Adrenal gland (tissue), 9 donors: ENCODE measurements at regions not wholly inside any gene's neighbourhood (a gene's known extent, or its start where the extent isn't known, plus 50 kb on each side); places are given as distances from the start of the nearest gene placed in this dataset.

Experiments used
- DNase-seq, 7 donors: peaks; one replicate each; pipeline ENCODE4 v3.0.0-alpha.2; 2019 to 2020
- H3K27ac ChIP-seq, 5 donors: fragments of 200-600 bp; sonication (generic) in 4 of 5; 1 replicate in 3 of 5; 2 replicates in 2 of 5; pipeline versions ENCODE4 v1.5.1 to v1.8.0; 2016 to 2020; ENCODE audit warnings: mild to moderate bottlenecking in 1 of 5
- H3K27me3 ChIP-seq: fragments of 200-600 bp; 2 replicates; pipeline ENCODE4 v1.8.0; 2021
- H3K36me3 ChIP-seq, 2 donors: fragments of 200-600 bp; replicated peaks in 1 of 2; 1 replicate in 1 of 2; 2 replicates in 1 of 2; pipeline versions ENCODE4 v1.5.1 to v1.8.0; 2018 to 2022
- H3K4me1 ChIP-seq, 2 donors: fragments of 200-600 bp; replicated peaks in 1 of 2; 1 replicate in 1 of 2; 2 replicates in 1 of 2; pipeline versions ENCODE4 v1.5.1 to v1.8.0; 2018 to 2021
- H3K4me3 ChIP-seq, 4 donors: fragments of 200-600 bp; sonication (generic) in 3 of 4; one replicate each; pipeline ENCODE4 v1.5.1; 2016 to 2018
- H3K9me3 ChIP-seq, 3 donors: fragments of 200-600 bp; sonication (generic) in 1 of 3; replicated peaks in 1 of 3; 1 replicate in 2 of 3; 2 replicates in 1 of 3; pipeline versions ENCODE4 v1.5.1 to v1.8.0; 2016 to 2021
- POLR2A ChIP-seq, 2 donors: fragments of 450-650 bp; IDR thresholded peaks; one replicate each; pipeline ENCODE4 v1.6.1; 2017; ENCODE audit warnings: antibody characterized with exemption in 2 of 2, mild to moderate bottlenecking in 2 of 2, moderate library complexity in 1 of 2
- WGBS, 4 donors: extraction: QIAGEN DNeasy Blood & Tissue Kit in 2 of 4; methylation state at CpG; one replicate each; pipeline versions ENCODE4 v1.1.5 to v1.1.7; 2013 to 2017; 5-methylcytosine and 5-hydroxymethylcytosine counted together
- intact Hi-C, 2 donors: fragments of 100-400 bp; cut with DNase I; formaldehyde crosslinking; loops; one replicate each; pipeline versions ENCODE4 v1.14.1 to v1.15.0; 2022 to 2023
- TF ChIP-seq, protein P1 (sequence below), 6 experiments: fragments of 450-650 bp in 4 of 6; fragments of 200-600 bp in 2 of 6; sonication (generic) in 1 of 6; IDR thresholded peaks; 1 replicate in 5 of 6; 2 replicates in 1 of 6; pipeline versions ENCODE4 v1.5.1 to v1.8.0; 2016 to 2021; ENCODE audit warnings: antibody characterized with exemption in 6 of 6, mild to moderate bottlenecking in 2 of 6, moderate library complexity in 1 of 6
- donor health status: healthy with polysubstance abuse.
- donor health status: Bipolar disorder and iron deficiency.
- donor health status: DM: yes; HTN: yes; CAD: no.
- donor health status: DM: no; HTN: no; CAD: no.
- donor health status: DM: no; HTN: no; CAD: no.

DNA sequence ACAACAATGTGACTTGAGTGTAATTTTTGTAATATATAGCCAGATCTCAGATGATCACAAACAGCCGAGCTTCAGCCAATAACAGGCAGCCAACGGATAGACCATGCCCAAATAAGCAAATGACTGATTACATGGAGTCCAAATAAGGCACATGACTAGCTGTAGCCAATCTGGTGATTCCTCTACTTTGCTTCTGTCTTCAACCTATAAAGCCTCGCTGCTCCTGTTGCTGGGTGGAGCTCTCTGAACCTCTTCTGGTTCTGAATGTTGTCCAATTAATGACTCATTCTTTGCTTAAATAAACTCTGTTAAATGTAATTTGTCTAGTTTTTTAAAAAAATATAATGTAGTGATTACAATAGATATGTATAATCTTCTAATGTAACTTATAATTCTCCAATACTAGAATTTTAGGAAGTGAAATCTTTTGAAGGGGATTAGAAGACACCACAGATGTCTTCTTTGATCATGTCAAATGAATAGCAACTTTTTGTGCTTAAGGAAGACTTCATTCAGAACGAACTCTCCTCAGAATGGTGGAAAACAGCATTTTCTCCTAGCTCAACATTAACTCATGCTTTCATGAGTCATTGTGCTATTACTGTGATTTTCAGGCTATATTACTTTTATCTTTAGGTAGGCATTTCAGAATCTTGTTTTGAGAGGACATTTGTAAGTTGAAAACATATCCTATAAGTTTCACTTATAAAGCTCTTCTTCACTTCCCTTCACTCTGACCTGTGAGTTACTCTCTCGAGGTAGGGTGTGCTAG, 857.8 kb upstream of the B3GALT2 start:
- no peaks in the 10 kb centered on the region for H3K4me1 ChIP-seq
- intact Hi-C loops = no loop called here
- no peak overlapping the region for H3K27ac ChIP-seq
- TF ChIP-seq, protein P1, sequence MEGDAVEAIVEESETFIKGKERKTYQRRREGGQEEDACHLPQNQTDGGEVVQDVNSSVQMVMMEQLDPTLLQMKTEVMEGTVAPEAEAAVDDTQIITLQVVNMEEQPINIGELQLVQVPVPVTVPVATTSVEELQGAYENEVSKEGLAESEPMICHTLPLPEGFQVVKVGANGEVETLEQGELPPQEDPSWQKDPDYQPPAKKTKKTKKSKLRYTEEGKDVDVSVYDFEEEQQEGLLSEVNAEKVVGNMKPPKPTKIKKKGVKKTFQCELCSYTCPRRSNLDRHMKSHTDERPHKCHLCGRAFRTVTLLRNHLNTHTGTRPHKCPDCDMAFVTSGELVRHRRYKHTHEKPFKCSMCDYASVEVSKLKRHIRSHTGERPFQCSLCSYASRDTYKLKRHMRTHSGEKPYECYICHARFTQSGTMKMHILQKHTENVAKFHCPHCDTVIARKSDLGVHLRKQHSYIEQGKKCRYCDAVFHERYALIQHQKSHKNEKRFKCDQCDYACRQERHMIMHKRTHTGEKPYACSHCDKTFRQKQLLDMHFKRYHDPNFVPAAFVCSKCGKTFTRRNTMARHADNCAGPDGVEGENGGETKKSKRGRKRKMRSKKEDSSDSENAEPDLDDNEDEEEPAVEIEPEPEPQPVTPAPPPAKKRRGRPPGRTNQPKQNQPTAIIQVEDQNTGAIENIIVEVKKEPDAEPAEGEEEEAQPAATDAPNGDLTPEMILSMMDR (IDR thresholded peaks at IDR 0.05) = no peak
- TF ChIP-seq POLR2A (IDR thresholded peaks at IDR 0.05) = no peak
- 66 to 85% (median 77%) methylated on average over 5 of the region's 5 CpGs for WGBS, 4 donors
- no peaks in the 10 kb centered on the region for H3K9me3 ChIP-seq
- DNase-seq = no peak
- H3K27me3 ChIP-seq = no peaks in the 10 kb centered on the region
- no peaks in the 10 kb centered on the region for H3K36me3 ChIP-seq
- H3K4me3 ChIP-seq = no peak overlapping the region

DNA sequence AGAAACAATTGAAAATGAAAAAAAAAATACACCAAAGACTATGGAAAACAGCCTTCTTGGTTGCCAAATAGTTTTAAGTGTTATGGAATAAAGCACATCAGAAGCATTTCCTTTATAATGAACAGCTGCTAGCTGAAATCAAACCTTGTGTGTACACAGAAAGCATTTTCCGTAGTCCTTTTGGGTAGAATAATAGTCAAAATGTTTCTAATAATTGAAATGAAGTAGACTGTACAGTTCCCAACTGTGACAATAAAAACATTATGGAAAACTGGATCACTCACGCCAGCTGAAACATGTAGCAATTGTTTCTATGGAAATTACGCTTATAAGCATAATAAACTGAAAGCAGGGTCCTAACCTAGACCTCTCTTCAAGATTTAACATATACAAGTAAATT, 856.3 kb upstream of the B3GALT2 start:
- Histone ChIP-seq H3K4me1 (no peaks in the 10 kb centered on the region), H3K27me3 (no peaks in the 10 kb centered on the region), H3K27ac (no peak overlapping the region), H3K36me3 (no peaks in the 10 kb centered on the region), H3K9me3 (no peaks in the 10 kb centered on the region), H3K4me3 (no peak overlapping the region)
- no peak for TF ChIP-seq POLR2A (IDR thresholded peaks at IDR 0.05)
- TF ChIP-seq, protein P1 (IDR thresholded peaks at IDR 0.05) = no peak
- intact Hi-C loops = no loop called here
- 87 to 95% (median 91%) methylated on average over 3 of the region's 3 CpGs for WGBS, 4 donors
- no peak for DNase-seq

DNA sequence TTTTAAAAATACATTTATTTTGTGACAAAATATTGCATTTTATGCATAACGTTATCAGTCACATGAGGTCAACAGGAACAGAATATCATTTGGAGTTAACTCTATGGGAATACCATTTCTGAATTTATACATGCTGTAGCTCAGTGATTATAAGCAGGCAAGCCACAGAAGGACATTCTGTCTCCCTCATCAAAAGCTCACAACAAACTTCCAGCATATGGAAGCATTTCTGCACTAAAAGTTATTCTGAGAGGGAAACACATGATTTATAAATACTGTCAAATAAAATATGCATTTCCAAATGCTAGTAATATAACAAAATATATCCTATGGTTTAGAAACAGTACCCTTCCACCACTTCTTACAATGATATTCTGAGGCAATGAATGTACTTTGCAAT, 854.1 kb upstream of the B3GALT2 start:
- 72 to 86% (median 76%) methylated on average over 1 of the region's 1 CpG for WGBS, 4 donors
- H3K9me3 ChIP-seq = no peaks in the 10 kb centered on the region
- no peak overlapping the region for H3K27ac ChIP-seq
- H3K27me3 ChIP-seq = no peaks in the 10 kb centered on the region
- H3K36me3 ChIP-seq = no peaks in the 10 kb centered on the region
- H3K4me3 ChIP-seq = no peak overlapping the region
- no peak for DNase-seq
- TF ChIP-seq, protein P1 (IDR thresholded peaks at IDR 0.05) = no peak
- TF ChIP-seq POLR2A (IDR thresholded peaks at IDR 0.05) = no peak
- intact Hi-C loops = no loop called here
- H3K4me1 ChIP-seq = no peaks in the 10 kb centered on the region

DNA sequence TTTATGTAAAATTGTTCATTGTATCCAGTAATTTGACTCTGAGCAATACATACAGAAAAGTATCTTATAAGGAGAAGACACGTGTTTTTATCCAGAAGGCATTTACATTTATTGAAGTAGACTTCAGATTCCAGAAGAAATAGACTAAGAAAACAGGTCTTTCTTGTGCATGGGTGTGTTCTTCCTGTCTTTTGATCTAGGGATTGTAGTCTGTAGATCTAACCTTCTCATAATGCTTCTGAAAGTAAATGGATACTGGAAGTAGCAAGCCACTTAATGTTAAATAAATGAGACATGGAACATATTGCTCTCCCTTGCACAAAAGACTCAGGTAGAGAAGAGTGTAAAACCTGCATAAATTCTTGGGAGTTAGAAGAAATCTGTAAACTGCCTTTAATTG, 853.2 kb upstream of the B3GALT2 start:
- H3K4me3 ChIP-seq = no peak overlapping the region
- H3K36me3 ChIP-seq = no peaks in the 10 kb centered on the region
- H3K27ac ChIP-seq = no peak overlapping the region
- H3K27me3 ChIP-seq = no peaks in the 10 kb centered on the region
- intact Hi-C loops = no loop called here
- H3K9me3 ChIP-seq = no peaks in the 10 kb centered on the region
- WGBS, 4 donors = 71 to 84% (median 78%) methylated on average over 1 of the region's 1 CpG
- H3K4me1 ChIP-seq = no peaks in the 10 kb centered on the region
- TF ChIP-seq, protein P1 (IDR thresholded peaks at IDR 0.05) = no peak
- no peak for TF ChIP-seq POLR2A (IDR thresholded peaks at IDR 0.05)
- DNase-seq = no peak
